Mesenchymal stem cell (in vitro differentiated cells and primary cell): ENCODE measurements at regions not wholly inside any gene's neighbourhood (a gene's known extent, or its start where the extent isn't known, plus 50 kb on each side); places are given as distances from the start of the nearest gene placed in this dataset.
"Not testable (repeated sequence)": the region's sequence is repeated elsewhere in the genome, so short reads cannot be mapped to it uniquely, and the experiment has no call there.

ENCODE experiments used
- DNase-seq: peaks from one replicate; pipeline ENCODE4 v3.0.0-alpha.2; 2013
- H2AFZ ChIP-seq: one replicate; pipeline ENCODE4 v1.6.1; 2013; ENCODE audit warnings: low read depth, mild to moderate bottlenecking, control low read depth, inconsistent platforms, low read length, moderate library complexity
- H2AK5ac ChIP-seq: 2 replicates; pipeline ENCODE4 v1.6.1; 2013; ENCODE audit warnings: low read length, moderate library complexity, mild to moderate bottlenecking, inconsistent platforms; ENCODE audit not compliant: severe bottlenecking
- H2BK120ac ChIP-seq: one replicate; pipeline ENCODE4 v1.6.1; 2013; ENCODE audit warnings: low read depth, mild to moderate bottlenecking, inconsistent platforms, low read length, moderate library complexity
- H2BK12ac ChIP-seq, 2 experiments: one replicate each; pipeline ENCODE4 v1.6.1; 2013; ENCODE audit warnings: inconsistent platforms in 2 of 2, low read length in 2 of 2, mild to moderate bottlenecking in 2 of 2, moderate library complexity in 2 of 2, control low read depth in 1 of 2
- H2BK15ac ChIP-seq: one replicate; pipeline ENCODE4 v1.6.1; 2013; ENCODE audit warnings: mild to moderate bottlenecking, low read depth, inconsistent platforms; ENCODE audit not compliant: poor library complexity, severe bottlenecking
- H2BK5ac ChIP-seq: 2 replicates; pipeline ENCODE4 v1.6.1; 2013; ENCODE audit warnings: low read depth, mild to moderate bottlenecking, low read length, control low read depth, inconsistent platforms; ENCODE audit not compliant: poor library complexity, severe bottlenecking
- H3K14ac ChIP-seq, 2 experiments: one replicate each; pipeline ENCODE4 v1.6.1; 2013; ENCODE audit warnings: inconsistent platforms in 2 of 2, low read length in 2 of 2, control low read depth in 1 of 2, mild to moderate bottlenecking in 1 of 2, moderate library complexity in 1 of 2
- H3K18ac ChIP-seq, 2 experiments: one replicate each; pipeline ENCODE4 v1.6.1; 2013; ENCODE audit warnings: inconsistent platforms in 2 of 2, low read length in 2 of 2, control low read depth in 1 of 2, low read depth in 1 of 2, mild to moderate bottlenecking in 1 of 2
- H3K23ac ChIP-seq, 2 experiments: one replicate each; pipeline ENCODE4 v1.6.1; 2013; ENCODE audit warnings: inconsistent platforms in 2 of 2, low read length in 2 of 2, mild to moderate bottlenecking in 2 of 2, moderate library complexity in 2 of 2, control low read depth in 1 of 2
- H3K27ac ChIP-seq: 2 replicates; pipeline ENCODE4 v1.5.1; 2013; ENCODE audit warnings: mild to moderate bottlenecking, moderate library complexity, low read length, control low read depth, inconsistent platforms; ENCODE audit not compliant: poor library complexity, severe bottlenecking
- H3K27me3 ChIP-seq, 2 experiments: 2 replicates each; pipeline versions ENCODE4 v1.6.1 to v1.7.0; 2013; ENCODE audit warnings: low read length in 2 of 2, mild to moderate bottlenecking in 2 of 2, moderate library complexity in 2 of 2, control low read depth in 1 of 2, inconsistent platforms in 1 of 2; ENCODE audit not compliant: control insufficient read depth in 1 of 2, insufficient read depth in 1 of 2
- H3K36me3 ChIP-seq, 2 experiments: 2 replicates each; pipeline versions ENCODE4 v1.6.1 to v1.7.0; 2013; ENCODE audit warnings: low read length in 2 of 2, control low read depth in 1 of 2, inconsistent platforms in 1 of 2, low read depth in 1 of 2, mild to moderate bottlenecking in 1 of 2; ENCODE audit not compliant: insufficient read depth in 2 of 2, control insufficient read depth in 1 of 2
- H3K4ac ChIP-seq, 2 experiments: one replicate each; pipeline ENCODE4 v1.6.1; 2013; ENCODE audit warnings: inconsistent platforms in 2 of 2, low read length in 2 of 2, mild to moderate bottlenecking in 2 of 2, moderate library complexity in 2 of 2, control low read depth in 1 of 2, low read depth in 1 of 2
- H3K4me1 ChIP-seq: 2 replicates; pipeline ENCODE4 v1.6.1; 2013; ENCODE audit warnings: low read depth, low read length, control low read depth; ENCODE audit not compliant: control insufficient read depth, insufficient read depth
- H3K4me2 ChIP-seq: 2 replicates; pipeline ENCODE4 v1.6.1; 2013; ENCODE audit warnings: low read length, mild to moderate bottlenecking, inconsistent platforms; ENCODE audit not compliant: poor library complexity, severe bottlenecking
- H3K4me3 ChIP-seq, 2 experiments: 2 replicates each; pipeline versions ENCODE4 v1.5.1 to v1.7.0; 2013; ENCODE audit warnings: low read length in 2 of 2, mild to moderate bottlenecking in 2 of 2, control low read depth in 1 of 2, low read depth in 1 of 2; ENCODE audit not compliant: insufficient read depth in 1 of 2
- H3K79me1 ChIP-seq: replicated peaks from 2 replicates; pipeline ENCODE4 v1.6.1; 2013; ENCODE audit warnings: mild to moderate bottlenecking, control low read depth, low read length, inconsistent platforms; ENCODE audit not compliant: poor library complexity, severe bottlenecking
- H3K9ac ChIP-seq: 2 replicates; pipeline ENCODE4 v1.7.0; 2013; ENCODE audit warnings: mild to moderate bottlenecking, low read length, moderate library complexity
- H3K9me3 ChIP-seq: 2 replicates; pipeline ENCODE4 v1.7.0; 2013; ENCODE audit warnings: mild to moderate bottlenecking, low read length; ENCODE audit not compliant: control insufficient read depth
- H4K8ac ChIP-seq: one replicate; pipeline ENCODE4 v1.6.1; 2013; ENCODE audit warnings: inconsistent platforms, mild to moderate bottlenecking, low read length, moderate library complexity
- H4K91ac ChIP-seq: one replicate; pipeline ENCODE4 v1.6.1; 2013; ENCODE audit warnings: mild to moderate bottlenecking, low read length, inconsistent platforms
- WGBS: methylation state at CpG from one replicate; pipeline ENCODE4 v1.1.7; 2013; ENCODE audit warnings: mixed read lengths; 5-methylcytosine and 5-hydroxymethylcytosine counted together

- H2AK5ac ChIP-seq, result no peak overlapping the region
Observed at GRCh38 chr12:131428091-131428685, 282.7 kb upstream of the SFSWAP start.

GRCh38 chr12:131429221-131429620, 281.7 kb upstream of the SFSWAP start:
- not testable (repeated sequence) for H2BK5ac ChIP-seq, H2BK15ac ChIP-seq, H3K4me3 ChIP-seq, H3K4me2 ChIP-seq, H4K8ac ChIP-seq, H3K4me1 ChIP-seq, H2BK120ac ChIP-seq, H3K27ac ChIP-seq, H3K9me3 ChIP-seq, H3K9ac ChIP-seq, H2AK5ac ChIP-seq, H3K18ac ChIP-seq, H3K4ac ChIP-seq, H3K36me3 ChIP-seq, H4K91ac ChIP-seq, H2BK12ac ChIP-seq, H3K14ac ChIP-seq, H3K79me1 ChIP-seq, H3K23ac ChIP-seq, DNase-seq, H2AFZ ChIP-seq, H3K27me3 ChIP-seq
- WGBS, result 60% methylated on average over 2 of the region's 8 CpGs

More at GRCh38 chr12:131428091-131428685, 282.7 kb upstream of the SFSWAP start:
- H3K23ac ChIP-seq, result no peak overlapping the region
- no peaks in the 10 kb centered on the region for H3K36me3 ChIP-seq
- H3K4me3 ChIP-seq, result no peak overlapping the region
- 79% methylated on average over 14 of the region's 14 CpGs for WGBS
- H2BK120ac ChIP-seq, result no peak overlapping the region
- H3K79me1 ChIP-seq, result no peaks in the 10 kb centered on the region
- H2AFZ ChIP-seq, result no peak overlapping the region
- no peak overlapping the region for H3K9ac ChIP-seq
- no peak overlapping the region for H3K18ac ChIP-seq
- no peak overlapping the region for H2BK5ac ChIP-seq
- no peaks in the 10 kb centered on the region for H3K4me1 ChIP-seq
- H4K8ac ChIP-seq, result no peak overlapping the region
- no peak overlapping the region for H3K14ac ChIP-seq
- no peak overlapping the region for H3K4ac ChIP-seq
- H2BK15ac ChIP-seq, result no peak overlapping the region
- H3K27me3 ChIP-seq, result peaks cover 0 to 6% of the 10 kb centered on the region in 2 experiments
- no peak overlapping the region for H3K27ac ChIP-seq
- H2BK12ac ChIP-seq, result no peak overlapping the region
- no peak overlapping the region for H4K91ac ChIP-seq
- no peak overlapping the region for H3K4me2 ChIP-seq
- DNase-seq, result no peak
- peaks cover 8% of the 10 kb centered on the region for H3K9me3 ChIP-seq

- H3K4me1 ChIP-seq, H3K23ac ChIP-seq, H2BK120ac ChIP-seq, H3K27me3 ChIP-seq, H3K4ac ChIP-seq, H3K27ac ChIP-seq, H2BK15ac ChIP-seq, H3K36me3 ChIP-seq, H3K79me1 ChIP-seq, H2AK5ac ChIP-seq, H2AFZ ChIP-seq, H3K4me2 ChIP-seq, H4K91ac ChIP-seq, DNase-seq, H3K4me3 ChIP-seq, H3K18ac ChIP-seq, H3K9me3 ChIP-seq, H2BK12ac ChIP-seq, H3K14ac ChIP-seq, H3K9ac ChIP-seq, H2BK5ac ChIP-seq, H4K8ac ChIP-seq: not testable (repeated sequence)
- 83% methylated on average over 7 of the region's 8 CpGs for WGBS
Observed at GRCh38 chr12:131429697-131430096, 281.2 kb upstream of the SFSWAP start.

- Histone ChIP-seq H2AK5ac (no peak overlapping the region), H3K4ac (no peak overlapping the region), H3K79me1 (no peaks in the 10 kb centered on the region), H2AFZ (no peak overlapping the region), H3K18ac (no peak overlapping the region), H4K91ac (no peak overlapping the region), H3K4me3 (no peak overlapping the region), H3K9me3 (no peaks in the 10 kb centered on the region), H2BK120ac (no peak overlapping the region), H3K4me2 (no peak overlapping the region), H3K9ac (no peak overlapping the region), H2BK12ac (no peak overlapping the region), H2BK15ac (no peak overlapping the region), H3K23ac (no peak overlapping the region), H3K27me3 (peaks cover 0 to 9% of the 10 kb centered on the region in 2 experiments), H4K8ac (no peak overlapping the region), H3K27ac (no peak overlapping the region), H3K4me1 (no peaks in the 10 kb centered on the region), H2BK5ac (no peak overlapping the region), H3K14ac (no peak overlapping the region), H3K36me3 (no peaks in the 10 kb centered on the region)
- no peak for DNase-seq
- WGBS, result 79% methylated on average over 6 of the region's 8 CpGs
Observed at GRCh38 chr12:131430158-131430742, 280.6 kb upstream of the SFSWAP start.
